Stimulated activated CD4-positive, alpha-beta T cell treated with anti-CD3 and anti-CD28 coated beads, Interleukin-4, amount 100 ng/mL, for 24 hours (primary cell): ENCODE measurements at regions not wholly inside any gene's neighbourhood (a gene's known extent, or its start where the extent isn't known, plus 50 kb on each side); places are given as distances from the start of the nearest gene placed in this dataset.
A peak's percentile ranks its signal among the peaks of the same experiment; 100 is the strongest.
"Not testable (repeated sequence)": the region's sequence is repeated elsewhere in the genome, so short reads cannot be mapped to it uniquely, and the experiment has no call there.

Source experiments
- DNase-seq: peaks from one replicate; pipeline ENCODE4 v3.0.0-alpha.2; 2020

DNA sequence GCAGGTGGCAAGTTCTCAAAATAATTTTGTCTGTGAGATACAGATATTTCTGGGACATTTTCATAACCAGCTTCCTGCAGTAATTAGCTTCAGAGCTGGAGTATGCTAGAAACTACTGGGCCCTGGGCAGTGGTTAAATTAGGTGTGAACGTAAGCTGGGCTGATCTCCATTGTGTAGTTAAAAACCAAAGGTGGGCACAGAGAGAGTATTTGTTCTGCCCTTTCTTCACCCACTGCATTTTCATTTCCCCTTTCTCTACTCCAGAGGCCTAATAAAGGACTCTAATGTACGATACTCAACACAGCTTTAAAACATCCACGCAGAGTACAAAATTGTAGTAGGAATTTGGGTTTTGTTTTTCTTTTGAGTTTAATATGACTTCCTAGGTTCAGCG lies 252.7 kb downstream of the SPRY1 start:
- no peak for DNase-seq

- DNase-seq, result no peak
Measured at GRCh38 chr4:123649645-123650391, 253.2 kb downstream of the SPRY1 start.

DNA sequence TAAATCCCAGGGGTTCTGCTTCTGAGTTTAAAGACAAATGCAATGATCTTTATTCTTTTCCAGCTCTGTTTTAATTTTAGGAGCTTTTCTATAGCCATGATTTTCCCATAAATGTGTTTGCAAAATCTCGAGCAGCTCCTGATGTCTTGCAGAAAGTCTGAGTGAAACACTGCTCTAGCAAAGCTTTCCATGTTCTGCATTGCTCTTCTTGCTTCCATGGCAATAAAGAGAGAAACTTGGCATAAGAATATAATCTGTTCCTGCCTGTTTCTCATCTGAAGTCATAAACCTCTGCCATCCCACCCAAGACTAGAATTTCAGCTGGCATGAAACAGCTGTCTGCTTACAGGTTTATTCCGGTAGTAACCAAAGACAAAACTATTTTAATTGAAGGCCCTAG lies 254.5 kb downstream of the SPRY1 start:
- no peak for DNase-seq

DNA sequence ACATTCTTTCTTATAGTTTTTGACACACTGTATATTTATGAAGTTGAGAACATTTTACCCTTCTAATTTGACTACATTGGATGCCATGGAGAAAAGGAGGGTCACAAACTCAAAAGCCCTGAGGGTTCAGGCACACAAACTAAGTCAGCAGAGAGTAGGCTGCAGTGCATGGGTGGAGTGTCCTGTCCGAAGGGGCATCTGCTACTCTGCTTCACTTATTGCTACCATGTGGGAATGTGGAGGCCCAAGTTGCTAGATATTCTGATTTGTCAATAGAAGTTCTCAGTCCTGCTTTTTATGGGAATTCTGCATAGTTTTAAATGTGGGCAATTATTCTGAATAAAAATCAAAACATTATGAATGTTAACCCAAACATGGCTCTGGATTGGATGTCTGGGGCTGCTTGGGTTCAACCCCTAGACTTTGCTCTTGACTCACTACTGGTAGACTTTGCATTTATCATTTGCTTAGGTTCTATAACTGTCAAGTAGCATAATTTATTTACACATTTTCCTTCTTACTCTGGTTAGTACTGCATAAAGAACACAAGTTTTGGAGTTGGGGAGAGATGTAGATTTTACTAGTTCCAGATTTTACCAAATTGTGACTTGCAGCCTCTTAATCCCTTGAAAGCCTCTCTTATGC lies 255.1 kb downstream of the SPRY1 start:
- DNase-seq, result no peak

- no peak for DNase-seq
Measured at GRCh38 chr4:123652476-123652875, 255.9 kb downstream of the SPRY1 start.

DNA sequence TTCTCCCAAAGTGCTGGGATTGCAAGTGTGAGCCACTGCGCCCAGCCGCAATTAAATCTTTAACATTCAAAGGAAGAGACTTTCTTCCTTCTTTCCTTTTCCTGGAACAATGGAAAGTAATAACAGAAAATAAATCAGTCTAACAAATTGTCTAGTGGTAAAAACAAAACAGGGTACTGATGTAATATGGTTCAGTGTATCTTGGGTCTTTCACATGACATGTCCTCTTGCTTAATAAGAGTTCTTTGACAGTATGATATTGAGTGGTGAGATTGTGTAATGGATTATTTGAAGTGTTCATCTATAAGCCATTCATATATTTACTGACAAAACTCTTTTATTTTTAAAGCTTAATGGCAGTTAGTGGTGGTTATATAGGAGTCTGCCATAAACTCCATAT lies 256.6 kb downstream of the SPRY1 start:
- DNase-seq, result no peak

DNA sequence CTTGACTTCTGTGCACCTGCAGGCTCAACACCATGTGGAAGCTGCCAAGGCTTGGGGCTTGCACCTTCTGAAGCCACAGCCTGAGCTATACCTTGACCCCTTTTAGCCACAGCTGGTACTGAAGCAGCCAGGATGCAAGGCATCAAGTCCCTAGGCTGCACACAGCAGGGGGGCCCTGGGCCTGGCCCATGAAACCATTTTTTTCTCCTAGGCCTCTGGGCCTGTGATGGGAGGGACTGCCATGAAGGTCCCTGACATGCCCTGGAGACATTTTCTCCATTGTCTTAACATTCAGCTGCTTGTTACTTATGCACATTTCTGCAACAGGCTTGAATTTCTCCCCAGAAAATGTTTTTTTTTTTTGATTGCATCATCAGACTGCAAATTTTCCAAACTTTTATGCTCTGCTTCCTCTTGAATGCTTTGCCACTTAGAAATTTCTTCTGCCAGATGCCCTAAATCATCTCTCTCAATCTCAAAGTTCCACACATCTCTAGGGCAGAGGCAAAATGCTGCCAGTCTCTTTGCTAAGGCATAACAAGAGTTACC lies 260.2 kb downstream of the SPRY1 start:
- not testable (repeated sequence) for DNase-seq

GRCh38 chr4:123657606-123658005 lies 261.0 kb downstream of the SPRY1 start:
- DNase-seq, result not testable (repeated sequence)

- no peak for DNase-seq
Measured at GRCh38 chr4:123659262-123659661, 262.7 kb downstream of the SPRY1 start.

- no peak for DNase-seq
Measured at GRCh38 chr4:123659730-123660129, 263.1 kb downstream of the SPRY1 start.

DNA sequence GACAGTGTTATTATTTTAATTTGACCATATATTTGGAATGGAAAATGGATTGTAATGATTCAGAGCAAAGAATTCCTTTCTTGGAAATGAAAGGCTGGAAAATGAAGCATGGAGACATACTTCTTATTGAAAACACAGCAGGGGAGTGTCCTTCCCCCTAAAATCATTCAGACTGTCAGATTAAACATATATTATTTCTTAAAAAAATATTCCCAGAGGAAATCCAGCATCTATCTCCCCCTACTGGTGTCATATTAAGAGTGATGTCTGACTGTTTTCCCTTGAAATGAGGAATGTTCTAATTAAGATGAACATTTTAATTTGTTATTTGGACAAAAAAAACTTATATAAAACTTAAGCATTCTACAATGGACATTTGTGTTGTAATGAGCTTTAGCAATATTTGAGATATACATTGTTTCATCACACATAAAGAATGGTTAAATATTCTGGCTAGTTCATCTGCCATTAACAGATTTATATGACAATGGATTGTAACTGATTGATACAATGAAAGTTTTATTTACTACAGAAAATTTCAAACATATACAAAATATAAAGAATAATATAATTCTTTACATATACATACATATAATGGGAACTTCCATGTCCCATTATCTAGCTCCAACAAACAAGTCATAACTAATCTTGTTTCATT lies 264.6 kb downstream of the SPRY1 start:
- DNase-seq, result no peak

DNA sequence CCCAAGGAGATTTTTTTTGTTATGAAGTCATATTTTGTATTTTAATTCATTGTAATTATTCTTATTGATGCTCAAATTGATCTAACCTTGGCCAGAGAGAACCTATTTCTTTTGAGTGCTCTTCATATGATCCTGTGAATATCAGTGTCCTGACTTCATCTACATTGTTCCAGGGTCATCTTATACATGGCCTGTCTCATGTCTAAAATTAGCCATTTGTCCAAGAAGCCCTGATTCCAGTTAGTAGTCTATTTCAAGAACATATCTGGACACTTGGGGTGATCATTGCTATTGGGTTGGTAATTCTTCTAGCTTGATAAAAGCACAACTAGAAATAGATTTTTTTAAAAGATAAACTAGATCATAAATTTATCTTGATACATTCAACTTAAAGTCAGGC lies 266.2 kb downstream of the SPRY1 start:
- DNase-seq, result no peak

- DNase-seq, result no peak
Measured at GRCh38 chr4:123666486-123666885, 269.9 kb downstream of the SPRY1 start.

DNA sequence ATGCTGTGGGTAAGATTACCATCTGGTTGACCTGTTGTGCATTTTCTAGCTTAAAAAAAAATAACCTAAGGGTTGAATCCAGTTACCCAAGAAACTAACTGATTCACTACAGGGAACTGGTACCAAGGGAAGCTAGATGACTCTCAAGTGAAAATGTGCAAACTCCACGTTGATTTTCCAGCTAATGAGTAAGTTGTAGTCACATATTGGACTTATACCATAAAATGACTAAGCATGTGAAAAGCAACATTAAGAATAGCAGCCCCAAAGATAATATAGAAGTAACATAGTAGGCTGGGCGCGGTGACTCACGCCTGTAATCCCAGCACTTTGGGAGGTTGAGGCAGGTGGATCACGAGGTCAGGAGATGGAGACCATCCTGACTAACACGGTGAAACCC lies 270.9 kb downstream of the SPRY1 start:
- no peak for DNase-seq

GRCh38 chr4:123667991-123668390 lies 271.4 kb downstream of the SPRY1 start:
- DNase-seq, result no peak

DNA sequence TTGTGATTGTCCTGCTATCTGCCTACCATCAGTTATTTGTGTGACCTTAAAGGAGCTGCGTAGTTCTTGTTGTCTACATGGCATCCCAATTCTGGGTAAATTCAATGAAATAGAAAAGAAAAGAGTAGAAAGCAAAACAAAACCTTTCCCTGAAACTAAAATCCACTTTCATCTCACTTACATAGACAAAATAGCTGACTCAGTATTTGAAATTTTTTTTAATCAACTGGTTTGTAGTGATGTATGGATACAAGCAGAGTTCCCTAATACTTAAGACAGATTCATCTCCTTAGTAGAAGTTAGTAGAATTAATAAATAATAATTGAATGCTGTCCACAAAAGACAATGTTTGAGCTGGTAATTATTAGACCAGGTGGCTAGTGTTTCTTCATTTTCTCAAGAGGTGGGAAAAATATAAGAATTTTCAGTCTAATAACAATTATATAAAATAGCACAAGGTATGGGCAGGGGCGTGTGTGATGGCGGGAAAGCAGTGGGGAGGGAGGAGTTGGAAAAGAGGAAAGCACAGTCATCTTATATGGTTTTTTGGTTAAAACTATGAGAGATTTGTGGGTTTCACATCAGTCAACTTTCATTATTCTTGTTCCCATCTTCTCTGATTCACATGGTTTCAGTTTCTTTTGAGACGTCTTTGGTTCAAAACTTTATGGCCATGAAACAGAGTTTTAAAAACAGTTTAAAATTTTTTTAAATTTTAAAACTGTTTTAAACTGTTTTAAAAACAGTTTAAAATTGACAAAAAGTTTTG lies 275.2 kb downstream of the SPRY1 start:
- peak; percentile 21 for DNase-seq

DNA sequence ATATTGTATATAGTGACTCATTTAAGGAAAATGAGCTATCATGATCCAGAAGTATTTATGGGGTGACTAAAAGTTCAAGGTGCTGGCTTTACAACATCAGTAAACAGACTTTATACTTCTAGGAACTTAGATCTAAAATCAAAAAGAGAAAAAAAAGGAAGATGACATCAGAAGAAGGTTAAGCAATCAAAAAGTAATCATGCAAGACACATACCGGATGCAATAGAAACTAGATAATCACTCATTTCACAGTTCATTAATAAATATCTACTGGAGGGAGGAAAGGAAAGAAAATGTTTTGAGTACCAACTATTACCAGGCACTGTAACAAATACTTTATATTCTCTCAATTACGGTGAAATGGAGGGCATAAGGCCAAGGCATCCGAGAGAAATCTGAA lies 276.4 kb downstream of the SPRY1 start:
- DNase-seq, result no peak

GRCh38 chr4:123673971-123674370 lies 277.4 kb downstream of the SPRY1 start:
- no peak for DNase-seq

DNA sequence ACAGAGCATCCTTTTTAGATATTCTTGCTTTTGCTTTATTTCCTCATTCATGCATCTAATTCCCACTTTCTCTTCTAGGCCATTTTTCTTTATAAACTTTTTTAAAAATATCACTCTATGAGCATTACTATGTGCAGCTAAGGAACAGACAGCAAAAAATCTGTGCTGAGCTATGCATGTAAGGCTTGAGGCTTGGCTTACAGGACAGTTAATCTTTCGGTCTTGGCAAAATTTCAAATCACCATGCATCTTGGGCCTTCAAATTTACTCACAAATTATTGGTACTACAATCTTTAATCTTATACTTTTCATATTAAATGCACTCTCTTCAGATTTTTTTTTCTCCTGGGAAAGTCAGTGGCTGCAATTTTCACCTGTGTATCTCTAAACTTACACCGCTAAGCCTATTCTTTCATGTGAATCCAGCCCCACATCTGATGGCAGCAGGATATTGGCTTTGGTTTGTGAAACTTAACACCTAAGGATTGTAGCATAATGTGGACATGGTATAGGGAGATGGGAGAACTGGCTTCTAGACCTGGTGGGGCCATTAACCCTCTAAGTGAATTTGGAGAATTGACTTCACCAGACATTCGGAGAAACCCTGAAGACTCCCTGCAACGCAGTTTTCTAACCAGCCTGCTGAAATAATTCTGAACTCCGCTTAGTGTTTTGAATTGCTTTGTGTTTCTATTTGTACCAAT lies 278.3 kb downstream of the SPRY1 start:
- no peak for DNase-seq

GRCh38 chr4:123675567-123675966 lies 279.0 kb downstream of the SPRY1 start:
- DNase-seq, result no peak

DNA sequence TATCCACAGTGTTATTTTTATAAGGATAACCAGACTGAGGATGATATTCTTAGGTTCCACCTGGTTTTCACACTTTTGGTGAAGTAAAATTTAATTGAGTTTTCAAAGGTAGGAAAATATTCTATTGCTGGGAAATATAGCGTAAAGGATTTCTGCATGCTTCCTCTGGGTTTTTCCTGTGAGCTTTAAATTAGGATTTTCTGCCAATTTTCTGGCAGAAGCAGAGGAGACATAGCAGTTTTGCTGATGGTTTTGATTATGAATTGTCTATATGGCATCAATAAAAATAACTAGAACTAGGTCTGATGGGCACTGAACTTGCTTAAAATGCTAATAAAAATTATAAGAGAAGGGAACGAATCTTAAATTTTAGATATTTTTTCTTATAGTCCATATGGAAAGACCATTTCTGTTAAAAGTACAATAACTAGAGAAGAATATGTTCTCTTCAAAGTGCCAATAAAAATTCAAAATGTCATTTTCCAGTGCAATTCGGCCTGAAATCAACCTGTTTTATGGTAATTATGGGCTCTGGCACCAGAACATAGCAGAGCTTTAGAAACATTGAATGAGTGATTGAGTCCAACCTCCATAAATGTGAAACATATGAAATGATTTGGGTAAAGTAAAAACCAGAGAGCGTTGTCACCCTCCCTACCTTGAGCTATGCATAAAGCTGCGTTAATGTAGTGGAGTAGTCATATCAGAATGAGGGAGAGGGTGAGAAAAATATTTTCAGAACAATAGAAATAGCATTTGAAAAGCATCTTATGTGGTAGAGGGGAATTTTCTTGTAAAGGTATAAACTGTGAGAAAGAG lies 279.7 kb downstream of the SPRY1 start:
- DNase-seq, result no peak

DNA sequence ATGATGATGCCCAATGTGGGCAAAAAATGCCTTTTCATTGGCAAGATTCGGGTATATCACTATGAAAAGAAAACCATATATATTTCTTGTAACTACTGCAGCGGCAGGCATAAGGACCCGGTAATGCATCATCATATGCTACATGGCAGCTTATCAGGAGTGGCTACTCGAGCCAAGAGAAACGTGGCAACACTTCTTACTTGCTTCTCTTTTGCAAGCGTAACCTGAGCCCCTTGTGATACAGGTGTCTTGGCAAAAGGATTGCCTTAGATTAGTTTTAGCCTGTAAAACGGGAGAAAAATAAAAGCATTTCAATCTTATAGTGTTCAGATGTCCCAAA lies 280.3 kb downstream of the SPRY1 start:
- DNase-seq, result no peak
